Tibial nerve (tissue), 3 donors: ENCODE measurements at regions not wholly inside any gene's neighbourhood (a gene's known extent, or its start where the extent isn't known, plus 50 kb on each side); places are given as distances from the start of the nearest gene placed in this dataset.

Experiments
- POLR2A ChIP-seq, 2 donors: fragments of 450-650 bp; IDR thresholded peaks; one replicate each; pipeline ENCODE4 v1.6.1; 2017; ENCODE audit warnings: antibody characterized with exemption in 2 of 2, mild to moderate bottlenecking in 2 of 2, moderate library complexity in 2 of 2
- TF ChIP-seq, protein P1 (sequence below), 5 experiments: fragments of 200-600 bp in 3 of 5; fragments of 450-650 bp in 2 of 5; sonication (generic) in 3 of 5; IDR thresholded peaks; one replicate each; pipeline ENCODE4 v1.5.1; 2016 to 2019; ENCODE audit warnings: antibody characterized with exemption in 5 of 5, mild to moderate bottlenecking in 3 of 5, moderate library complexity in 2 of 5

DNA sequence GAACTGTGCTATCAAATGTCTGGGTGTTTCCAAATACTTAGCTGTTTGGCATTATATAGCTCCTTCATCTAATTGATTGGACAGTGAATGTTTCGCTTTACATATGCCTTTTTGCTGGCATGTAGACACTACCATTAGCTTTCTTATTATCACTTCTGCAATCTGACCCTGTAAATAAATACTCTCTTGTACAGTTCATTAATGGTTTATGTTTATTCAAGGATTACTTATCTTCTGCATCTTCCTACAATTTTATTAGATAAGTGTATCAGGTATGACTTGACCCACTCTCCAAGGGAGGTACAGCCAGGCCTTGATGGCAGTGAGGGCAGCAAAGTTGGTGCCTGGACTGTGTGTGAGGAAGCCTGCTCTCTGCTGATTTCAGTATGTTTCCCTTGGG is 614.1 kb upstream of the SETBP1 start:
- TF ChIP-seq, protein P1, sequence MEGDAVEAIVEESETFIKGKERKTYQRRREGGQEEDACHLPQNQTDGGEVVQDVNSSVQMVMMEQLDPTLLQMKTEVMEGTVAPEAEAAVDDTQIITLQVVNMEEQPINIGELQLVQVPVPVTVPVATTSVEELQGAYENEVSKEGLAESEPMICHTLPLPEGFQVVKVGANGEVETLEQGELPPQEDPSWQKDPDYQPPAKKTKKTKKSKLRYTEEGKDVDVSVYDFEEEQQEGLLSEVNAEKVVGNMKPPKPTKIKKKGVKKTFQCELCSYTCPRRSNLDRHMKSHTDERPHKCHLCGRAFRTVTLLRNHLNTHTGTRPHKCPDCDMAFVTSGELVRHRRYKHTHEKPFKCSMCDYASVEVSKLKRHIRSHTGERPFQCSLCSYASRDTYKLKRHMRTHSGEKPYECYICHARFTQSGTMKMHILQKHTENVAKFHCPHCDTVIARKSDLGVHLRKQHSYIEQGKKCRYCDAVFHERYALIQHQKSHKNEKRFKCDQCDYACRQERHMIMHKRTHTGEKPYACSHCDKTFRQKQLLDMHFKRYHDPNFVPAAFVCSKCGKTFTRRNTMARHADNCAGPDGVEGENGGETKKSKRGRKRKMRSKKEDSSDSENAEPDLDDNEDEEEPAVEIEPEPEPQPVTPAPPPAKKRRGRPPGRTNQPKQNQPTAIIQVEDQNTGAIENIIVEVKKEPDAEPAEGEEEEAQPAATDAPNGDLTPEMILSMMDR (IDR thresholded peaks at IDR 0.05) = no peak
- no peak for TF ChIP-seq POLR2A (IDR thresholded peaks at IDR 0.05)
